ENCODE measurements at regions not wholly inside any gene's neighbourhood (a gene's known extent, or its start where the extent isn't known, plus 50 kb on each side); places are given as distances from the start of the nearest gene placed in this dataset.

- ChIA-PET POLR2A (no interaction called here), RAD21 (ENCODE audit: unreplicated experiment) (no interaction called here), CTCF (no interaction called here), SMC1A (ENCODE audit: uncharacterized antibody, unreplicated experiment) (no interaction called here)
- H3K4me2 ChIP-seq (ENCODE audit: control insufficient read depth, insufficient read depth): no peak overlapping the region
- no peaks in the 10 kb centered on the region for H3K36me3 ChIP-seq (ENCODE audit: control insufficient read depth in 2 of 2, insufficient read depth in 2 of 2, low read length in 1 of 2)
- no TSS peak for BruUV-seq (replicated peaks)
- DNase-seq (ENCODE audit: low read depth, low spot score): no peak
- H4K20me1 ChIP-seq (ENCODE audit: control insufficient read depth, insufficient read depth): no peaks in the 10 kb centered on the region
- no peak overlapping the region for H2AFZ ChIP-seq (ENCODE audit: control insufficient read depth, low read depth, low read length)
- TF ChIP-seq USF1 (IDR thresholded peaks at IDR 0.05; ENCODE audit: borderline replicate concordance, extremely low read length, insufficient read depth, low read depth, low read length) (no peak), BCL11A (IDR thresholded peaks at IDR 0.05; ENCODE audit: low read depth, low read length) (no peak), RB1 (IDR thresholded peaks at IDR 0.05; ENCODE audit: borderline replicate concordance) (no peak), IKZF2 (IDR thresholded peaks at IDR 0.05) (no peak)
- H3K4me1 ChIP-seq (ENCODE audit: control insufficient read depth, insufficient read depth, low read length): no peaks in the 10 kb centered on the region
- intact Hi-C loops (cut with micrococcal nuclease; ENCODE audit: unreplicated experiment): no loop called here
- no peak for ATAC-seq
- no peaks in the 10 kb centered on the region; a peak in 1 of 4 replicates for H3K27me3 ChIP-seq (replicated peaks in 1 of 2; ENCODE audit: control insufficient read depth in 2 of 2, insufficient read depth in 2 of 2, low read length in 1 of 2)
- FAIRE-seq: no peak
- in situ Hi-C loops (cut with MboI): no loop called here
- H3K9me3 ChIP-seq (replicated peaks; ENCODE audit: control insufficient read depth, insufficient read depth, low read length): no peaks in the 10 kb centered on the region
- no peak overlapping the region for H3K27ac ChIP-seq (ENCODE audit: control insufficient read depth, insufficient read depth)
- H3K9ac ChIP-seq (ENCODE audit: control insufficient read depth, insufficient read depth, low read length): no peak overlapping the region
- no peaks in the 10 kb centered on the region for H3K79me2 ChIP-seq (ENCODE audit: control insufficient read depth, insufficient read depth, low read length)
- WGBS (ENCODE audit: insufficient coverage, insufficient replicate concordance, low lambda C conversion rate, missing lambda C conversion rate): 24% methylated on average over 9 of the region's 16 CpGs
- no peak overlapping the region for H3K4me3 ChIP-seq
Measured at GRCh38 chr2:239747274-239747673, 277.9 kb downstream of the NDUFA10 start.

DNA sequence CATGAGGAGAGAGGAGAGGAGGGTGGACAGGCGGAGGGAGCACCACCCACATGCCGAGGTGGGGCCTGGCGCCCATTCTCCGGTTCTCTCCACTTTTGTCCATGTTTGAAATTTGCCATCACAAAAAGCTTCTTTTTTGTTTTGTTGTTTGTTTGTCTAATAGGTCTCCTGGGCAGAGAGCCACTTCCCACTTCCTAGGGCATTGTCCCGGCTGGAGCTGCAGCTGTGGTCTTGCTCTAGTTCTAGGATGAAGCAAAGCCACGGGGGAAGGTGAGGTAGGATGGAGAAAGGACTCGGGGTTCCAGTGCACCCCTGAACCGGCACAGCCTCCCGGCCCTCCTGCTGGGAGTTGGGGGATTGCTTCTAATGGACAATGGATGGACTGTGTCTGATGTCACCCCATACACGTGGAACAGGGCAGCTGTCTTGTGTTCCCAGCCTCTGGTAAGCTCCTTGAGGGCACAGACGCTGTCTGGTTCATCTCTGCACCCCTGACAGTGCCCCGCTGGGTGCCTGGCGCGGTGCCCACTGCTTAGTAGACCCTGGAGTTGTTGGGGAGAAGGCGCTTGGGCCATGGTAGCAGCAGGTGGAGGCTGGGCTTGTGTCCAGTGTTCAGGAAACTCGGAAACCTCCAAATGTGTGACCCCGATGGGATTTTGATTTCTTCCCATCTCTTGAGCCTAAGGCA is 278.4 kb downstream of the NDUFA10 start:
- no peak for FAIRE-seq
- Histone ChIP-seq H3K4me2 (ENCODE audit: control insufficient read depth, insufficient read depth) (no peak overlapping the region), H3K27ac (ENCODE audit: control insufficient read depth, insufficient read depth) (no peak overlapping the region), H3K9me3 (replicated peaks; ENCODE audit: control insufficient read depth, insufficient read depth, low read length) (no peaks in the 10 kb centered on the region), H3K27me3 (replicated peaks in 1 of 2; ENCODE audit: control insufficient read depth in 2 of 2, insufficient read depth in 2 of 2, low read length in 1 of 2) (no peaks in the 10 kb centered on the region; a peak in 1 of 4 replicates), H3K79me2 (ENCODE audit: control insufficient read depth, insufficient read depth, low read length) (no peaks in the 10 kb centered on the region), H3K9ac (ENCODE audit: control insufficient read depth, insufficient read depth, low read length) (no peak overlapping the region), H3K4me1 (ENCODE audit: control insufficient read depth, insufficient read depth, low read length) (no peaks in the 10 kb centered on the region), H2AFZ (ENCODE audit: control insufficient read depth, low read depth, low read length) (no peak overlapping the region), H3K4me3 (no peak overlapping the region), H3K36me3 (ENCODE audit: control insufficient read depth in 2 of 2, insufficient read depth in 2 of 2, low read length in 1 of 2) (no peaks in the 10 kb centered on the region), H4K20me1 (ENCODE audit: control insufficient read depth, insufficient read depth) (no peaks in the 10 kb centered on the region)
- ChIA-PET POLR2A (no interaction called here), RAD21 (ENCODE audit: unreplicated experiment) (no interaction called here), CTCF (no interaction called here), SMC1A (ENCODE audit: uncharacterized antibody, unreplicated experiment) (no interaction called here)
- ATAC-seq: no peak
- WGBS (ENCODE audit: insufficient coverage, insufficient replicate concordance, low lambda C conversion rate, missing lambda C conversion rate): 28% methylated on average over 17 of the region's 17 CpGs
- no peak for DNase-seq (ENCODE audit: low read depth, low spot score)
- BruUV-seq (replicated peaks): no TSS peak
- intact Hi-C loops (cut with micrococcal nuclease; ENCODE audit: unreplicated experiment): no loop called here
- in situ Hi-C loops (cut with MboI): no loop called here
- TF ChIP-seq MTA2 (IDR thresholded peaks at IDR 0.05; ENCODE audit: low read depth): no peak
- no peak for TF ChIP-seq IRF5 (IDR thresholded peaks at IDR 0.05; ENCODE audit: borderline replicate concordance)
- no peak for TF ChIP-seq ZNF384 (IDR thresholded peaks at IDR 0.05; ENCODE audit: borderline replicate concordance, low read depth, low read length)
- no peak for TF ChIP-seq CBX5 (IDR thresholded peaks at IDR 0.05; ENCODE audit: low read depth)
- TF ChIP-seq NR2C2 (IDR thresholded peaks at IDR 0.05; ENCODE audit: borderline replicate concordance, control insufficient read depth, insufficient read length, low read depth): no peak
- TF ChIP-seq FOS (IDR thresholded peaks at IDR 0.05; ENCODE audit: borderline replicate concordance, extremely low read depth, insufficient read length): no peak
- TF ChIP-seq RFX5 (IDR thresholded peaks at IDR 0.05; ENCODE audit: low read depth, low read length): no peak
- TF ChIP-seq IKZF1 (conservative IDR thresholded peaks at IDR 0.05): no peak
- no peak for TF ChIP-seq HDAC2 (IDR thresholded peaks at IDR 0.05)

All from GM12878 (cell line).